GF-D8 (cell line): ENCODE measurements at regions not wholly inside any gene's neighbourhood (a gene's known extent, or its start where the extent isn't known, plus 50 kb on each side); places are given as distances from the start of the nearest gene placed in this dataset.
"Not testable (repeated sequence)": the region's sequence is repeated elsewhere in the genome, so short reads cannot be mapped to it uniquely, and the experiment has no call there.

Source experiments
- DNase-seq: peaks from one replicate; lab custom pipeline; 2025; lab: John Stamatoyannopoulos, UW

- no peak for DNase-seq
These were observed 111.2 kb downstream of the CAPZA3 start for GRCh38 chr12:18849080-18849479.

GRCh38 chr12:18849761-18850160 lies 111.8 kb downstream of the CAPZA3 start:
- DNase-seq = no peak

DNA sequence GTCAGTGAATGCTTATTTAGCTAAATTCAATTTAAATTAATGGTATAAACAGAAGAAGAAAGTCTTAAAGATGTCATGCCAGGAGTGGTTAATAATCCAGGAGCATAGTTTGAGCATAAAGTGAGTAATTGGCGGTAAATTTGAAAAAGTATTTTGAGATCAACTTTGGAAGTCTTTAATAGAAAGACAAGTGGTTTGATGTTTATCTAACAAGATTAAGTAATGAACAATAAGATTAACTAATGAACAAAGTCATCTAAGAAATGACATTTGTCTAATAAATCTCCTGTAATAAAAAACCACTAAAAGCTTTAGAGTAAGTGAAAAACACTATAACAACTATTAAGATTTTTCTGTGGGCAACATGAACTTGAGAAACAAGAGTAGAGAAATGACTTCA lies 112.8 kb downstream of the CAPZA3 start:
- DNase-seq = no peak

GRCh38 chr12:18851271-18851670 lies 113.4 kb downstream of the CAPZA3 start:
- DNase-seq = no peak

- DNase-seq = no peak
These were observed 115.8 kb downstream of the CAPZA3 start for GRCh38 chr12:18853570-18854366.

DNA sequence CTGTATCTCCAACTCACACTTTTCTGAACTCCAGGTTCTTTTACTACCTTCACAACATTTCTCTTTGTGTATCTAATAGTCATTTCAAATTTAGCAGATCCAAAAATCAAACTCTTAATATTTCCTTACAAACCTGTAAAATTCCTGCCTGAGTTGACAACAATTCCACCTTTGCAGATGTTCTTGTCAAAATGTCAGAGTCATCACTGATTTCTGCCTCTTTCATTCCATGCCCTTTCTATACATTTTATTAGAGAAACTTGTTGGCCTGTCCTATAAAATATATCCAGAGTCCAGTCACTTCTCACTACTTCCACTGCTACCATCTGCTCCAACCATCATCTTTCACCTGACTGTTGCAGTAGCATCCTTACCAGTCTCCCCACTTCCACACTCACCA lies 119.7 kb downstream of the CAPZA3 start:
- no peak for DNase-seq

DNA sequence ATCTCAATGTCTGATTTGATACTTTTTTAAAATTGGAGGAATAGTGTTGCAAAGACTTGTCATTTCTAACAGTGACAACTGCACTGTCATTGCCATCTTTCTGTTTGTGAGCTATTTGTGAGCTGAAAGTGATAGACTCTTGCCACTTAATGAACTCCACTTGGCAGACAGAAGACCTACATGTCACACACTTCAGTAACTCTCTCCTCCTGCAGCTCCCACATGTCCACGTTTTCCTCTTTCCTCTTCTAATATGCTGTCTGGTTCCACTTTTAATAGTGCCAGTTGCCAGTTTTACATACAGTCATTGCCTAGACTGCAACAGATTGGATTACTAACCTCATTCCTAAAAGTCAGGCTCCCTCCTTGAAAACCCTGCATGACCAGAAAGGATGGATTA lies 121.5 kb downstream of the CAPZA3 start:
- no peak for DNase-seq

DNA sequence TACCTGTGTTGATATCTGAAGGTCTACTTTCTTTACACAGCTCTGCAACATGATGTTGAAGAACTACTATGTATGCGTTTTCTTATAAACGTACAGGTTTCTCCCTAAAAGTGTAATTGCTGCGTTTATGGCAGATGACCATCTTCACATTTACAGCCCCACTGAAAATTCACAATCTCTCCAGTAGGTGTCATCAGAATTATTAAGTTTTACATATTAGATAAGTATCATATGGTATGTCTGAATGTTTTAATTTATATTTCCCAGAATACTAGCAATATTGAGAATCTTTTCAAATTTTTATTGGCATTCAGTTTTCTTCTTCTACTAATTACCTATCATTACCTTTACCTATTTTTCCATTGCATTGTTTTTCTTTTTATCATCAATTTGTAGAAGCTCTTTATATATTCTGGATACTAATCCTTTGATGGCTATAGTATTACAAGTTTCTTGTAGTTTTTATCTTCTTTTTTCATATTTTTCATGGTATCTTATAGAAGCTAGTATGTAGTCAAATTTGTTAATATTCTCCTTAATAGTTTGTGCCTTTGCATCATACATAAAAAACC lies 123.5 kb downstream of the CAPZA3 start:
- no peak for DNase-seq

- no peak for DNase-seq
These were observed 126.0 kb downstream of the CAPZA3 start for GRCh38 chr12:18863769-18864500.

DNA sequence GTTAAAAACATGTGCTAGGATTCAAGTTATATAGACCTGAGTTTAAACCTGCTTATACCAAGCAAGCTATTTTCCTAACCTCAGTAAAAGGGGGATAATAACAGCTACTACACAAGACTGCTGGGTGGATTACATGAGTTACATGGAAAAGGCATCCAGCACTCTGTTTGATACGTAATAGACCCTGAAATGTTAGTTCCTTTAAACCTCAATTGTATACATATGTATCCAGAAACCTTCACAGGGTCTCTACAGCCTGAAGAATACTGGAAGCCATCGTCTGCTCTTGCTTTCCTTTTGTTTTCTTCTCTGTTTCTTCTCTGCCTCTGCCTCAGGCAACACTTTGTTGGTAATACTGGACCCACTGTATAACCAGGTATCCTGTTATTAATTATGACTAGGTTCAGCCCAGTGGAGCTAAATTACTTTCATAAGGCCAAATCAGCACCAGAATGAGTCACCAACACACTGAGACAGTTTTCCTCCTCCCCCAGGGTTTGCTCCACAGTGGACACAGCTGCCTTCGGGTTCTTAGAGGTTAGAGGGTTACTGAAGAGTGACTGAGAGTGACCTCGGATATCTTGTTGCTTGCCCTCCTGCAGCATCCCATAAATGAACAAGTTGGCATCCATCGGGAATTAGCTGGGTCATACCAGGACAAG lies 127.1 kb downstream of the CAPZA3 start:
- no peak for DNase-seq

DNA sequence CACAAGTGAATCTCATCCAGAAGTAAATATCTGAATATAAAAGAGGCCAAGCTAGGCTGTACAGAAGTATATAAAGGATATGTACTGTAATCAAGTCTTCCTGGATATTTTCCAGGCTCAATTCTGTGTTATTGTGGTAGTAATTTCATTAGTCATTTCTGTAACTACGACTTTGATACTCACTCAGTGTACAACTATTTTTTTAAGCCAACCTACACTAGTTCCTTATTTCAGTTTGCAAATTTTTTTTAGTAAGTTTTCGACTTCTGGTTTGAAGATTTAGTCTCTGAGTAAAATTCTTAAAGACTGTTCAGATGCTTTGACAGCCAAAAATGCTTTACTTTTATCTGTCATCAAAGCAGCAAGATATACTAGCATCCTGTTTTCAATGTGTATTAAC lies 130.8 kb downstream of the CAPZA3 start:
- no peak for DNase-seq

DNA sequence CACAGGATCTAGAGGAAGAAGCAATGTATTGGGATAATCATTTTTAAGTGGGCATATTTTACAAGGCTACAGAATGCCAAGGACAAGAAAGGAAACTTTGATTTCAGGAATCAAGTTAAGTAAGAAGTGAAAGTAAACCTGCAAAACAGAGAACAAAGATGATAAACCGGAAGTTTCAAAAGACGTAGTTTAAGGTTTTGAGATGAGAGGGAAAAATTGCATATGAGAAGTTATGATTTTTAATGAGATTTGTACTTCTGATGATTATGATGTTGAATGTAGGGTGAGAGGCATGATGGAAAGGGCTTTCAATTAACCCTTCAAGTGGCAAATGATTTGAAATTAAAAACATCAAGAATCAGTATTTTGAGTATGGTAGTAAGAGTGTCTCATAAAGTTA lies 134.9 kb downstream of the CAPZA3 start:
- DNase-seq = no peak

- DNase-seq = no peak
These were observed 140.8 kb downstream of the CAPZA3 start for GRCh38 chr12:18878676-18879180.

GRCh38 chr12:18882690-18883089 lies 144.8 kb downstream of the CAPZA3 start:
- DNase-seq = no peak

- DNase-seq = no peak
These were observed 149.0 kb downstream of the CAPZA3 start for GRCh38 chr12:18886962-18887361.

DNA sequence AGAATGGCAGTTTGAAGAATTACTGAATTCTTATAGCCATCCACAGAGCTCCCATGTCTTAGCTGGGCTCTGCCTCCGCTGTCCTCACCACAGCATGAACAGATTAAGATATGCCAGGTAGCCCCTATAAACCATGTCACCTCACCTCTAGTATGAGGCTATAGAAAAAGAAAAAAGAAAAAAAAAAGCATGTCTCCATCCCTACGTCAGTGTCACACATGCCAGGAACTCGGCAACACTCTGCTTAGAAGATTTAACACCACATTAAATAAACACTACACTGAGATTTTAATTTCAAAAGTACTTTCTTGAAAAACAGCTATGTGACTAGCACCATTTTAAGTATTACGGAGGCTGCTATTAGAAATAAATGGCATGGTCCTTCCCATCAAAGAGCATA lies 149.4 kb downstream of the CAPZA3 start:
- DNase-seq = no peak

DNA sequence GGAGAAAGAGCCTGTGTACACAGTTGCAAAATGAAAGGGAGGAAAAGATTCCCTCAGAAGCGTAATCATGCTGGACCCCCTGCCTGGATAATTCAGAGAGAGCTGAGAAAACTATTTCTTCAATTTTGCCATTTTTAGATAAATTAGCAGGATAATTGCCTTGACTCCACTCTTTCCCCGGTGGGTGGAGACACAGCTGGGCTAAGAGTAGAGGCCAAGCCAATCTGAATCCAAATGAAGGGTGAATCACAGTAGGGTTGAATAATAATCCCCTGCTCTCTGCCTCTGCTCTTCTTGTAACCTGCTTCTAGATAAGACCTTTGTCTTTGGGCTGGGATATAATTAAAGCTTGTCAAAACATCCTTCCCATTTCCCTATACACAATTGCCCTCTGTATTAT lies 150.1 kb downstream of the CAPZA3 start:
- no peak for DNase-seq

DNA sequence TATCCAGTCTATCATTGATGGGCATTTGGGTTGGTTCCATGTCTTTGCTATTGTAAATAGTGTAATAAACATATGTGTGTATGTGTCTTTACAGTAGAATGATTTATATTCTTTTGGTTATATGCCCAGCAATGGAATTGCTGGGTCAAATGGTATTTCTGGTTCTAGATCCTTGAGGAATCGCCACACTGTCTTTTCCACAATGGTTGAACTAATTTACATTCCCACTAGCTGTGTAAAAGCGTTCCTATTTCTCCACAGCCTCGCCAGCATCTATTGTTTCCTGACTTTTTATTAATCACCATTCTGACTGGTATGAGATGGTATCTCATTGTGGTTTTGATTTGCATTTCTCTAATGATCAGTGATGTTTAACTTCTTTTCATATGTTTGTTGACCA lies 152.7 kb downstream of the CAPZA3 start:
- DNase-seq = not testable (repeated sequence)

GRCh38 chr12:18895540-18895939 lies 157.6 kb downstream of the CAPZA3 start:
- no peak for DNase-seq

GRCh38 chr12:18895946-18896345 lies 158.0 kb downstream of the CAPZA3 start:
- no peak for DNase-seq

GRCh38 chr12:18897823-18898222 lies 159.9 kb downstream of the CAPZA3 start:
- no peak for DNase-seq

DNA sequence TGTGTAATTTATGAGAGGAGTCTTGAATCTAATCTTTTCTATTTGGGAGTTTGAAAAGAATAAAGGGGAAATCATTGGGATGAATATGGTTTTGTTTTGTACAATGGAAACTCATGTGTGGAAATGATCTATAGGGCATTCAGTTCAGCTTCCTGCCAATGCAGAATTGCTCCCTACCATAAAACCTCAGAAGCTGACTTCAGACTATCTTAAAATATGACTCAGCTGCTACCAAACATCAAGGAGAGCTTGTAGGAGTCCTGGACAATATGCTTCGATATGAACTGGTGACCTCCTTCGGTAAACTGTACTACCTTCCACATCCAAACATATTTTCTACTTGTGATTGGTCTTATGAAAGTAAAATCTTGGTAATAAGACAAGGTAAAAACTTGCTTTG lies 160.6 kb downstream of the CAPZA3 start:
- no peak for DNase-seq

DNA sequence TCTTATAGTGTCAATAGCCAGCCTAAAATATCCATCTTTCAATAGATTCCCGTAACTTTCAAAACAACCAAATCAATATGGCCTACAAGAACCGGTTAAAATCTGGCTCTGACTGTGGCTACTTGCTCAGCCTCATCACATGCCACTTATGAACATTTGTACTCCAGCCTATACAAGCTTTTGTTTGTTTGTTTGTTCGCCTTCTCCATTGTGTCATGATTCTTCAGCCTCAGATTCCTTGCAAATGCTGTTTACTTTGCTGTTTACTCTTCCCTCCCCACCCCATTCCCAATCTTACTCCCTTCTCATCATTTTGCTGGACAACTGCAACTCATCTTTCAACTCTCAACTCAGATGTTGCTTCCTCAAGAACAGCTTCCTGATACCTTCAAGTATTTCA lies 161.2 kb downstream of the CAPZA3 start:
- no peak for DNase-seq
